ENCODE measurements at regions not wholly inside any gene's neighbourhood (a gene's known extent, or its start where the extent isn't known, plus 50 kb on each side); places are given as distances from the start of the nearest gene placed in this dataset.

- TF ChIP-seq CTCF (IDR thresholded peaks at IDR 0.05) (no peak), POLR2A (IDR thresholded peaks at IDR 0.05) (no peak)
Observed at GRCh38 chr20:22285555-22285954, 298.8 kb downstream of the FOXA2 start.

All from body of pancreas (tissue), 4 donors.